DND-41 (cell line): ENCODE measurements at regions not wholly inside any gene's neighbourhood (a gene's known extent, or its start where the extent isn't known, plus 50 kb on each side); places are given as distances from the start of the nearest gene placed in this dataset.

Source experiments
- CTCF ChIP-seq: IDR thresholded peaks from 2 replicates; pipeline ENCODE4 v1.5.1; 2012; ENCODE audit warnings: borderline replicate concordance, low read length, moderate library complexity, mild to moderate bottlenecking; ENCODE audit not compliant: poor library complexity, severe bottlenecking; ENCODE audit errors: extremely low read depth
- EZH2 ChIP-seq: IDR thresholded peaks from 3 replicates; pipeline ENCODE4 v1.6.1; 2012; ENCODE audit warnings: borderline replicate concordance, low read depth, mild to moderate bottlenecking, moderate library complexity, low read length, inconsistent platforms; ENCODE audit not compliant: severe bottlenecking

- no peak for TF ChIP-seq CTCF
- no peak for TF ChIP-seq EZH2
Observed at GRCh38 chr13:79725841-79726240, 244.9 kb downstream of the NDFIP2 start.
